ENCODE measurements at regions not wholly inside any gene's neighbourhood (a gene's known extent, or its start where the extent isn't known, plus 50 kb on each side); places are given as distances from the start of the nearest gene placed in this dataset.

- TF ChIP-seq FOXM1 (IDR thresholded peaks at IDR 0.05; ENCODE audit: borderline replicate concordance): no peak
- no peak for TF ChIP-seq L3MBTL2 (conservative IDR thresholded peaks at IDR 0.05)
- no peak for TF ChIP-seq ZNF384 (IDR thresholded peaks at IDR 0.05)
- no peak for TF ChIP-seq TARDBP (IDR thresholded peaks at IDR 0.05)
- TF ChIP-seq SP1 (IDR thresholded peaks at IDR 0.05): no peak
- TF ChIP-seq FOXA1 (IDR thresholded peaks at IDR 0.05): no peak
- no peak for TF ChIP-seq PKNOX1 (IDR thresholded peaks at IDR 0.05)
- no peak for TF ChIP-seq ARNT (IDR thresholded peaks at IDR 0.05)
- no peak for TF ChIP-seq HDGF (IDR thresholded peaks at IDR 0.05; ENCODE audit: borderline replicate concordance)
- TF ChIP-seq BHLHE40 (IDR thresholded peaks at IDR 0.05; ENCODE audit: borderline replicate concordance): no peak
- no peak for TF ChIP-seq ELF4 (IDR thresholded peaks at IDR 0.05)
- no peak for TF ChIP-seq FOXK2 (IDR thresholded peaks at IDR 0.05)
- no peak for TF ChIP-seq SUZ12 (IDR thresholded peaks at IDR 0.05)
Measured at GRCh38 chr10:78657862-78658165, 411.0 kb upstream of the ZMIZ1 start.

All from HEK293T (cell line).